GM21619 (cell line): ENCODE measurements at regions not wholly inside any gene's neighbourhood (a gene's known extent, or its start where the extent isn't known, plus 50 kb on each side); places are given as distances from the start of the nearest gene placed in this dataset.
"Not testable (repeated sequence)": the region's sequence is repeated elsewhere in the genome, so short reads cannot be mapped to it uniquely, and the experiment has no call there.

Experiments
- ATAC-seq: cut with Tn5 transposase; IDR thresholded peaks from one replicate; pipeline ENCODE4 v1.9.1; 2021; ENCODE audit not compliant: unreplicated experiment

- ATAC-seq, result not testable (repeated sequence)
These were observed 57.4 kb downstream of the FTHL17 start for GRCh38 chrX:31014474-31014873.

GRCh38 chrX:31012509-31013025, 59.3 kb downstream of the FTHL17 start:
- ATAC-seq, result no peak

GRCh38 chrX:31007321-31007720, 64.5 kb downstream of the FTHL17 start:
- no peak for ATAC-seq

- ATAC-seq, result no peak
These were observed 65.8 kb downstream of the FTHL17 start for GRCh38 chrX:31006027-31006426.

- ATAC-seq, result no peak
These were observed 74.4 kb downstream of the FTHL17 start for GRCh38 chrX:30997411-30997810.

- no peak for ATAC-seq
These were observed 76.1 kb downstream of the FTHL17 start for GRCh38 chrX:30995705-30996104.

GRCh38 chrX:30995060-30995700, 76.7 kb downstream of the FTHL17 start:
- no peak for ATAC-seq

GRCh38 chrX:30994018-30994417, 77.8 kb downstream of the FTHL17 start:
- not testable (repeated sequence) for ATAC-seq

GRCh38 chrX:30992381-30992904, 79.4 kb downstream of the FTHL17 start:
- no peak for ATAC-seq

GRCh38 chrX:30990361-30990760, 81.5 kb downstream of the FTHL17 start:
- no peak for ATAC-seq

- no peak for ATAC-seq
These were observed 89.4 kb downstream of the FTHL17 start for GRCh38 chrX:30982467-30982866.

- ATAC-seq, result no peak
These were observed 89.9 kb downstream of the FTHL17 start for GRCh38 chrX:30981968-30982367.

- no peak for ATAC-seq
These were observed 90.2 kb upstream of the TAB3 start for GRCh38 chrX:30979271-30979670.

- ATAC-seq, result no peak
These were observed 86.4 kb upstream of the TAB3 start for GRCh38 chrX:30975467-30975866.

- no peak for ATAC-seq
These were observed 84.9 kb upstream of the TAB3 start for GRCh38 chrX:30973784-30974427.

- peak; percentile 94 for ATAC-seq
These were observed 82.9 kb upstream of the TAB3 start for GRCh38 chrX:30971774-30972603.

GRCh38 chrX:30967516-30967915, 78.5 kb upstream of the TAB3 start:
- no peak for ATAC-seq

GRCh38 chrX:30965767-30966166, 76.7 kb upstream of the TAB3 start:
- no peak for ATAC-seq

- ATAC-seq, result no peak
These were observed 72.5 kb upstream of the TAB3 start for GRCh38 chrX:30961387-30962174.

- no peak for ATAC-seq
These were observed 68.7 kb upstream of the TAB3 start for GRCh38 chrX:30957753-30958152.

GRCh38 chrX:30955687-30956086, 66.6 kb upstream of the TAB3 start:
- no peak for ATAC-seq
